GM12864 (cell line): ENCODE measurements at regions not wholly inside any gene's neighbourhood (a gene's known extent, or its start where the extent isn't known, plus 50 kb on each side); places are given as distances from the start of the nearest gene placed in this dataset.

Source experiments
- DNase-seq: peaks from one replicate; pipeline ENCODE4 v3.0.0-alpha.2; 2011; ENCODE audit warnings: low read depth
- H3K4me3 ChIP-seq: 2 replicates; pipeline ENCODE4 v1.5.1; 2011; ENCODE audit warnings: mild to moderate bottlenecking, low read depth, low read length, control low read depth
- CTCF ChIP-seq: IDR thresholded peaks from 2 replicates; pipeline ENCODE4 v1.5.1; 2011; ENCODE audit warnings: low read depth, mild to moderate bottlenecking, moderate library complexity, low read length, control low read depth, inconsistent platforms; ENCODE audit errors: missing control alignments

GRCh38 chr3:80668600-80669294 is 900.9 kb upstream of the ROBO1 start:
- no peak for TF ChIP-seq CTCF
- H3K4me3 ChIP-seq: no peak overlapping the region
- DNase-seq: no peak

GRCh38 chr3:80668100-80668499 is 900.3 kb upstream of the ROBO1 start:
- no peak for TF ChIP-seq CTCF
- DNase-seq: no peak
- H3K4me3 ChIP-seq: no peak overlapping the region

GRCh38 chr3:80663426-80663825 is 895.6 kb upstream of the ROBO1 start:
- TF ChIP-seq CTCF: no peak
- DNase-seq: no peak
- H3K4me3 ChIP-seq: no peak overlapping the region

GRCh38 chr3:80655216-80655615 is 887.4 kb upstream of the ROBO1 start:
- no peak for DNase-seq
- TF ChIP-seq CTCF: no peak
- H3K4me3 ChIP-seq: no peak overlapping the region

- H3K4me3 ChIP-seq: no peak overlapping the region
- no peak for TF ChIP-seq CTCF
- DNase-seq: no peak
Observed at GRCh38 chr3:80649170-80649569, 881.4 kb upstream of the ROBO1 start.

- no peak for TF ChIP-seq CTCF
- no peak overlapping the region for H3K4me3 ChIP-seq
- no peak for DNase-seq
Observed at GRCh38 chr3:80643421-80643820, 875.6 kb upstream of the ROBO1 start.
